ENCODE measurements at regions not wholly inside any gene's neighbourhood (a gene's known extent, or its start where the extent isn't known, plus 50 kb on each side); places are given as distances from the start of the nearest gene placed in this dataset.

DNA sequence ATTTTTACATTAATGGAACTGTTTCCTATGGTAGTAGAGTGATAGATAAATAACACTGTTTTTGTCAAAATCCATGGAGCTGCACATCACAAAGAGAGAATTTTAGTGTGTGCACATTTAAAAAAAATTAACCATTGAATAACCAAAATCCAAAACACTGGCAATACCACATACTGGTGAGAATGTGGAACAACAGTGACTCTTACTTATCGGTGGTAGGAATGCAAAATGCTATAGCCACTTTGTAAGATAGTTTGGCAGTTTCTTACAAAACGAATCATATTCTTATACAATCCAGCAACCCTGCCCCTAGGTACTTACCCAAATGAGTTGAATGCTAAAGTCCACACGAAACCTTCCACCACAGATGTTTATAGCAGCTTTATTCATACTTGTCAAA is 229.6 kb upstream of the GPR101 start:
- Histone ChIP-seq H3K27ac (ENCODE audit: low read depth, low read length, poor library complexity, severe bottlenecking) (no peak overlapping the region), H3K27me3 (replicated peaks; ENCODE audit: insufficient read depth, low read depth, low read length, poor library complexity) (no peaks in the 10 kb centered on the region), H3K4me1 (ENCODE audit: insufficient read depth, low read length, poor library complexity, severe bottlenecking) (no peaks in the 10 kb centered on the region), H3K9me3 (ENCODE audit: low read depth, low read length, poor library complexity, severe bottlenecking) (no peaks in the 10 kb centered on the region), H3K4me3 (ENCODE audit: low read depth, low read length, poor library complexity, severe bottlenecking) (no peak overlapping the region), H3K36me3 (ENCODE audit: insufficient read depth, low read length, poor library complexity, severe bottlenecking) (no peaks in the 10 kb centered on the region)
- TF ChIP-seq, protein P1, sequence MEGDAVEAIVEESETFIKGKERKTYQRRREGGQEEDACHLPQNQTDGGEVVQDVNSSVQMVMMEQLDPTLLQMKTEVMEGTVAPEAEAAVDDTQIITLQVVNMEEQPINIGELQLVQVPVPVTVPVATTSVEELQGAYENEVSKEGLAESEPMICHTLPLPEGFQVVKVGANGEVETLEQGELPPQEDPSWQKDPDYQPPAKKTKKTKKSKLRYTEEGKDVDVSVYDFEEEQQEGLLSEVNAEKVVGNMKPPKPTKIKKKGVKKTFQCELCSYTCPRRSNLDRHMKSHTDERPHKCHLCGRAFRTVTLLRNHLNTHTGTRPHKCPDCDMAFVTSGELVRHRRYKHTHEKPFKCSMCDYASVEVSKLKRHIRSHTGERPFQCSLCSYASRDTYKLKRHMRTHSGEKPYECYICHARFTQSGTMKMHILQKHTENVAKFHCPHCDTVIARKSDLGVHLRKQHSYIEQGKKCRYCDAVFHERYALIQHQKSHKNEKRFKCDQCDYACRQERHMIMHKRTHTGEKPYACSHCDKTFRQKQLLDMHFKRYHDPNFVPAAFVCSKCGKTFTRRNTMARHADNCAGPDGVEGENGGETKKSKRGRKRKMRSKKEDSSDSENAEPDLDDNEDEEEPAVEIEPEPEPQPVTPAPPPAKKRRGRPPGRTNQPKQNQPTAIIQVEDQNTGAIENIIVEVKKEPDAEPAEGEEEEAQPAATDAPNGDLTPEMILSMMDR (conservative IDR thresholded peaks at IDR 0.05; ENCODE audit: low read depth, low read length): no peak
- TF ChIP-seq EZH2 (IDR thresholded peaks at IDR 0.05; ENCODE audit: borderline replicate concordance, low read depth, low read length, poor library complexity, severe bottlenecking): no peak
- CTCF ChIA-PET: no interaction called here
- no peak for DNase-seq (ENCODE audit: low spot score)
- no TSS peak for BruUV-seq (replicated peaks)
- intact Hi-C loops (cut with micrococcal nuclease; ENCODE audit: unreplicated experiment): no loop called here
- POLR2A ChIA-PET (ENCODE audit: low non-redundant PET): no interaction called here

GRCh38 chrX:137245183-137245582 is 211.4 kb upstream of the GPR101 start:
- no peaks in the 10 kb centered on the region for H3K4me1 ChIP-seq (ENCODE audit: insufficient read depth, low read length, poor library complexity, severe bottlenecking)
- no peak overlapping the region for H3K27ac ChIP-seq (ENCODE audit: low read depth, low read length, poor library complexity, severe bottlenecking)
- H3K36me3 ChIP-seq (ENCODE audit: insufficient read depth, low read length, poor library complexity, severe bottlenecking): no peaks in the 10 kb centered on the region
- BruUV-seq (replicated peaks): no TSS peak
- DNase-seq (ENCODE audit: low spot score): no peak
- H3K27me3 ChIP-seq (replicated peaks; ENCODE audit: insufficient read depth, low read depth, low read length, poor library complexity): no peaks in the 10 kb centered on the region
- CTCF ChIA-PET: no interaction called here
- intact Hi-C loops (cut with micrococcal nuclease; ENCODE audit: unreplicated experiment): no loop called here
- POLR2A ChIA-PET (ENCODE audit: low non-redundant PET): no interaction called here
- H3K9me3 ChIP-seq (ENCODE audit: low read depth, low read length, poor library complexity, severe bottlenecking): no peaks in the 10 kb centered on the region
- TF ChIP-seq EZH2 (IDR thresholded peaks at IDR 0.05; ENCODE audit: borderline replicate concordance, low read depth, low read length, poor library complexity, severe bottlenecking): no peak
- TF ChIP-seq, protein P1 (conservative IDR thresholded peaks at IDR 0.05; ENCODE audit: low read depth, low read length): no peak
- H3K4me3 ChIP-seq (ENCODE audit: low read depth, low read length, poor library complexity, severe bottlenecking): no peak overlapping the region

- Histone ChIP-seq H3K4me1 (ENCODE audit: insufficient read depth, low read length, poor library complexity, severe bottlenecking) (no peaks in the 10 kb centered on the region), H3K36me3 (ENCODE audit: insufficient read depth, low read length, poor library complexity, severe bottlenecking) (no peaks in the 10 kb centered on the region), H3K4me3 (ENCODE audit: low read depth, low read length, poor library complexity, severe bottlenecking) (no peak overlapping the region), H3K9me3 (ENCODE audit: low read depth, low read length, poor library complexity, severe bottlenecking) (no peaks in the 10 kb centered on the region), H3K27ac (ENCODE audit: low read depth, low read length, poor library complexity, severe bottlenecking) (no peak overlapping the region), H3K27me3 (replicated peaks; ENCODE audit: insufficient read depth, low read depth, low read length, poor library complexity) (no peaks in the 10 kb centered on the region)
- intact Hi-C loops (cut with micrococcal nuclease; ENCODE audit: unreplicated experiment): no loop called here
- CTCF ChIA-PET: no interaction called here
- BruUV-seq (replicated peaks): no TSS peak
- TF ChIP-seq EZH2 (IDR thresholded peaks at IDR 0.05; ENCODE audit: borderline replicate concordance, low read depth, low read length, poor library complexity, severe bottlenecking): no peak
- TF ChIP-seq, protein P1 (conservative IDR thresholded peaks at IDR 0.05; ENCODE audit: low read depth, low read length): no peak
- POLR2A ChIA-PET (ENCODE audit: low non-redundant PET): no interaction called here
- no peak for DNase-seq (ENCODE audit: low spot score)
Measured at GRCh38 chrX:137236837-137237236, 203.0 kb upstream of the GPR101 start.

All from A673 (cell line).